ENCODE measurements at regions not wholly inside any gene's neighbourhood (a gene's known extent, or its start where the extent isn't known, plus 50 kb on each side); places are given as distances from the start of the nearest gene placed in this dataset.
"Not testable (repeated sequence)": the region's sequence is repeated elsewhere in the genome, so short reads cannot be mapped to it uniquely, and the experiment has no call there.

DNA sequence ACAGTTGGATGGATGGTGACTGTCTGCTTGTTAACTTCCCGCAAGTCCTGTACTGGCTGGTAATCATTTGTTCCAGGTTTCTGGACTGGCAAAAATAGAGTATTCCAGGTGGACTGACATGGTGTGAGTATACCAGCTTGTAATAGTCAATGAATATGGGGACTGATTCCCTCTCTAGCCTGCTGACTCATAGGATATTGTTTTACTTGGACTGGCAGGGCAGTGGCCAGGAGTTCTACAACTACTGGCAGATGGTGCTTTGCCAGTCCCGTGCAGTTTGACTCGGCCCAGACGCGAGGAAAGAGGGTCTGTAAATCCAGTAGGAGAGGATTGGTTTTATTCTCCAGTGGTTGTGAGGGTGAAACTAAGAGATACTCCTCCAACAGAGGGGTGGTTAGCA, 78.0 kb downstream of the PRR15 start:
- no peak overlapping the region for H3K4me2 ChIP-seq
- no peak overlapping the region for H3K4me3 ChIP-seq
- 95% methylated on average over 5 of the region's 5 CpGs for WGBS (ENCODE audit: low lambda C conversion rate, missing lambda C conversion rate)
- H3K9me3 ChIP-seq (ENCODE audit: low read depth) = no peaks in the 10 kb centered on the region
- H4K20me1 ChIP-seq (ENCODE audit: insufficient read depth, poor library complexity, severe bottlenecking) = no peaks in the 10 kb centered on the region
- no peaks in the 10 kb centered on the region for H3K4me1 ChIP-seq (ENCODE audit: insufficient read depth)
- TF ChIP-seq, protein P1, sequence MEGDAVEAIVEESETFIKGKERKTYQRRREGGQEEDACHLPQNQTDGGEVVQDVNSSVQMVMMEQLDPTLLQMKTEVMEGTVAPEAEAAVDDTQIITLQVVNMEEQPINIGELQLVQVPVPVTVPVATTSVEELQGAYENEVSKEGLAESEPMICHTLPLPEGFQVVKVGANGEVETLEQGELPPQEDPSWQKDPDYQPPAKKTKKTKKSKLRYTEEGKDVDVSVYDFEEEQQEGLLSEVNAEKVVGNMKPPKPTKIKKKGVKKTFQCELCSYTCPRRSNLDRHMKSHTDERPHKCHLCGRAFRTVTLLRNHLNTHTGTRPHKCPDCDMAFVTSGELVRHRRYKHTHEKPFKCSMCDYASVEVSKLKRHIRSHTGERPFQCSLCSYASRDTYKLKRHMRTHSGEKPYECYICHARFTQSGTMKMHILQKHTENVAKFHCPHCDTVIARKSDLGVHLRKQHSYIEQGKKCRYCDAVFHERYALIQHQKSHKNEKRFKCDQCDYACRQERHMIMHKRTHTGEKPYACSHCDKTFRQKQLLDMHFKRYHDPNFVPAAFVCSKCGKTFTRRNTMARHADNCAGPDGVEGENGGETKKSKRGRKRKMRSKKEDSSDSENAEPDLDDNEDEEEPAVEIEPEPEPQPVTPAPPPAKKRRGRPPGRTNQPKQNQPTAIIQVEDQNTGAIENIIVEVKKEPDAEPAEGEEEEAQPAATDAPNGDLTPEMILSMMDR (IDR thresholded peaks at IDR 0.05; ENCODE audit: poor library complexity) = no peak
- TF ChIP-seq EZH2phosphoT487 (IDR thresholded peaks at IDR 0.05; ENCODE audit: low read depth, severe bottlenecking, unreplicated experiment) (no peak), EZH2 (IDR thresholded peaks at IDR 0.05; ENCODE audit: borderline replicate concordance) (no peak)
- H3K9me2 ChIP-seq (replicated peaks; ENCODE audit: insufficient read depth) = no peaks in the 10 kb centered on the region
- no peak overlapping the region for H2AFZ ChIP-seq
- H3K36me3 ChIP-seq (replicated peaks; ENCODE audit: insufficient read depth, low read depth) = no peaks in the 10 kb centered on the region
- no peaks in the 10 kb centered on the region for H3K27me3 ChIP-seq
- H3K27ac ChIP-seq = no peak overlapping the region
- H3K79me2 ChIP-seq = peaks cover 3% of the 10 kb centered on the region
- no peak for DNase-seq (ENCODE audit: low spot score)

DNA sequence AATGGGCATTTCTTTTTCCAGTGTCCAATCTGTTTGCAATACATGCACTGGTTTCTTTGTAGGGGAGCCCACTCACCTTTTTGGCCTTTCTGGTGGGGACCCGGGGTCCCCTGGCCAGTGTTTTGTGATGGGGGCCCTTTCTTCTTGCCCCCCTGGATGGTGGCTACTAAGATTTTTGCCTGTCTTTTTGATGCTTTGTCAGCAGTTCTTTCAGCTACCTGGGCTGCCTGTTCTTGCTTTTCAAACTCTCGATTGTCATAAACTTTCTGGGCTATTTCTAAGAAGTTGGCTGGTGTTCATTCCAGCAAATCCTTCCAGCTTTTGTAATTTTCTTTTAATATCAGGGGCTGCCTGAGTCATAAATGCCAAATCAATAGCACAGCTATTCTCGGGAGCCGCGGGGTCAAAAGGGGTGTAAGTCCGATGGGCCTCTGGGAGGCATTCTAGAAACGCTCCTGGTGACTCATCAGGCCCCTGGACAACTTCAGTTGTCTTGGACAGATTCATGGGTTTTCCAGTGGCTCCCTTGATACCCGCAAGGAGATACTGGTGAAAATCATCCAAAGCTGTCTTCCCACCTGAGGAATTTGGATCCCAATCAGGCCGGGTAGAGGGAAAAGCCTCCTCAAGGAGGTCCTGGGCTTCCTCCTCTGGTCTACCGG, 79.0 kb downstream of the PRR15 start:
- Histone ChIP-seq H3K4me2 (peak overlapping the region; percentile 31), H3K9me2 (replicated peaks; ENCODE audit: insufficient read depth) (no peaks in the 10 kb centered on the region), H3K4me3 (no peak overlapping the region), H3K79me2 (peaks cover 3% of the 10 kb centered on the region), H3K27ac (peak overlapping the region; percentile 46), H3K27me3 (no peaks in the 10 kb centered on the region), H3K9me3 (ENCODE audit: low read depth) (no peaks in the 10 kb centered on the region), H3K4me1 (ENCODE audit: insufficient read depth) (no peaks in the 10 kb centered on the region), H2AFZ (no peak overlapping the region), H4K20me1 (ENCODE audit: insufficient read depth, poor library complexity, severe bottlenecking) (no peaks in the 10 kb centered on the region), H3K36me3 (replicated peaks; ENCODE audit: insufficient read depth, low read depth) (no peaks in the 10 kb centered on the region)
- peak; percentile 37 for DNase-seq (ENCODE audit: low spot score)
- TF ChIP-seq EZH2 (IDR thresholded peaks at IDR 0.05; ENCODE audit: borderline replicate concordance) (no peak), EZH2phosphoT487 (IDR thresholded peaks at IDR 0.05; ENCODE audit: low read depth, severe bottlenecking, unreplicated experiment) (no peak)
- TF ChIP-seq, protein P1 (IDR thresholded peaks at IDR 0.05; ENCODE audit: poor library complexity) = no peak
- WGBS (ENCODE audit: low lambda C conversion rate, missing lambda C conversion rate) = 64% methylated on average over 10 of the region's 10 CpGs

DNA sequence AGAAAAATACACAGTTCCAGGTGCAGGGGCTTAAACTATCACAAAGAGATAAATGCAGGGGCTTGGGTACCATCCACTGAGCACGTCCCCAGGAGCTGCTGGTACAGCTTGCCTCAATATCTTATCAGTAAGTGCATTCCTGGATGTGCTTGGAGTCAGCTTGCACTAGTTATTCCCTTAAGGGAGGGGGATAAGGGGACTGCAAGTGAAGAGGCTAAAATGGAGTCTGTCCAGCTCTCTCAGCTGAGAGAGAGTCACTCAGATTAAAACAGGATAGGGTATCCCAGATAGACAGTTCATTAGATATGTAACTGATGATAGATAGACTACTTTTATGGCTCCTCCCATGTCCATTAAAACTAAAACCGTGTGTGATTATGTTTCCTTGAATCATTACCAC, 82.5 kb downstream of the PRR15 start:
- H3K27ac ChIP-seq = peak overlapping the region; percentile 69
- not testable (repeated sequence) for DNase-seq (ENCODE audit: low spot score); H3K4me2 ChIP-seq; H3K4me3 ChIP-seq; H4K20me1 ChIP-seq (ENCODE audit: insufficient read depth, poor library complexity, severe bottlenecking); H3K4me1 ChIP-seq (ENCODE audit: insufficient read depth); H3K9me3 ChIP-seq (ENCODE audit: low read depth); H3K79me2 ChIP-seq; H3K9me2 ChIP-seq (replicated peaks; ENCODE audit: insufficient read depth); H3K27me3 ChIP-seq; H3K36me3 ChIP-seq (replicated peaks; ENCODE audit: insufficient read depth, low read depth); H2AFZ ChIP-seq
- 48% methylated on average over 2 of the region's 2 CpGs for WGBS (ENCODE audit: low lambda C conversion rate, missing lambda C conversion rate)

DNA sequence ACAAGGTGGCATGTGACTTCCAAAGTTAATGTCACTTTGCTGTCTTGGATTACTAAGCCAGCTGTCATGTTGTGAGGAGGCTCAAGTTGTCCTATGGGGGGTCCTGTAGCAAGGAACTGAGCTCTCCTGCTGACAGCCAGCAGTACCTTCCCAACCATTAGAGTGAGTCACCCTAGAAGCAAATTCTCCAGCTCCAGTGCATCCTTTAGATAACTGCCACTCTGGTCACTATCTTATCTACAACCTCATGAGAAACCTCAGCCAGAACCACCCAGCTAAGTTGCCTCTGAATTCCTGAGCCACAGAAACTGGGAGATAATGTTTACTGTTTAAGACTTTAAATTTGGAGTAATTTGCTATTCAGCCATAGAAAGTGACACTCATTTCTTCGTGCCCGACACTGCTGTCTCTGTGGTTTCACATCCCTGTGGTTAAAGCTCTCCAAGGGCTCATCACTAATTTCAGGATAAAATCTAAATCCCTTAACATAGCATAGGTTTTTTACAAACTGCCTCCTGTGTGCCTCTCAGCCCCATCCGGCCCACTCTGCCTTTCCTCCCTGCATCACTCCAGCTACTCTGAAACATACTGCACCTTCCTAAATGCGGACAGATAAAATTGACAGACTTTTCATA, 83.5 kb downstream of the PRR15 start:
- Histone ChIP-seq H3K79me2 (peaks cover 3% of the 10 kb centered on the region), H3K9me3 (ENCODE audit: low read depth) (no peaks in the 10 kb centered on the region), H3K9me2 (replicated peaks; ENCODE audit: insufficient read depth) (no peaks in the 10 kb centered on the region), H4K20me1 (ENCODE audit: insufficient read depth, poor library complexity, severe bottlenecking) (no peaks in the 10 kb centered on the region), H3K4me2 (peak overlapping the region; percentile 21), H2AFZ (no peak overlapping the region), H3K36me3 (replicated peaks; ENCODE audit: insufficient read depth, low read depth) (no peaks in the 10 kb centered on the region), H3K27ac (peak overlapping the region; percentile 1), H3K27me3 (no peaks in the 10 kb centered on the region), H3K4me3 (no peak overlapping the region), H3K4me1 (ENCODE audit: insufficient read depth) (no peaks in the 10 kb centered on the region)
- no peak for DNase-seq (ENCODE audit: low spot score)
- no peak for TF ChIP-seq EZH2phosphoT487 (IDR thresholded peaks at IDR 0.05; ENCODE audit: low read depth, severe bottlenecking, unreplicated experiment)
- TF ChIP-seq, protein P1 (IDR thresholded peaks at IDR 0.05; ENCODE audit: poor library complexity) = no peak
- no peak for TF ChIP-seq EZH2 (IDR thresholded peaks at IDR 0.05; ENCODE audit: borderline replicate concordance)
- 49% methylated on average over 4 of the region's 4 CpGs for WGBS (ENCODE audit: low lambda C conversion rate, missing lambda C conversion rate)

DNA sequence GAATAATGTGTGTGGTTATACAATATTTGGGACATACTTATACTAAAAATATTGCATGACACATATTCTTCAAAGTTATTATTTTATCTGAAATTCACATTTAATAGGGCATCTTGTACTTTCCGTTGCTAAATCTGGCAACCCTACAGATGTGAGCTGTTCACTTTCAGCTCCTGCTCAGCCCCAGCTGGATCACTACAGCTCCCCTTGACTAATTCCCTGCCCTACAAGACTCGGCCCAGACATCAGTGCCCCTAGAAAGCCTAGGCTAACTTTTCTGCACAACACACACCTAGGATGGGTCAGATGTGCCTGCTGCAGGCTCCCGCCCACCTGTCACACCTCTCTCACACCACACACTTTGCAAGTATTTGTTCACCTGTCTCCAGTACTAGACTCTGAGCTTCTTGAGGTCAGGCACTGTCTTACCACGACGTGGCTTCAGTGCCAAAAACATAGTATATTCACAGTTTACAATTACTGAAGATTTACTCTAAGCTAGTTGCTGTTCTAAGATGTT, 84.1 kb downstream of the PRR15 start:
- not testable (repeated sequence) for H3K36me3 ChIP-seq (replicated peaks; ENCODE audit: insufficient read depth, low read depth); H3K9me3 ChIP-seq (ENCODE audit: low read depth)
- 84% methylated on average over 5 of the region's 5 CpGs for WGBS (ENCODE audit: low lambda C conversion rate, missing lambda C conversion rate)

More for the DNA sequence above, 84.1 kb downstream of the PRR15 start:
- H3K4me2 ChIP-seq = peak overlapping the region; percentile 21
- H3K4me3 ChIP-seq; H3K4me1 ChIP-seq (ENCODE audit: insufficient read depth); H3K27me3 ChIP-seq; H3K79me2 ChIP-seq; H4K20me1 ChIP-seq (ENCODE audit: insufficient read depth, poor library complexity, severe bottlenecking); H3K9me2 ChIP-seq (replicated peaks; ENCODE audit: insufficient read depth); H3K27ac ChIP-seq; DNase-seq (ENCODE audit: low spot score); H2AFZ ChIP-seq: not testable (repeated sequence)
